B cell (primary cell): ENCODE measurements at regions not wholly inside any gene's neighbourhood (a gene's known extent, or its start where the extent isn't known, plus 50 kb on each side); places are given as distances from the start of the nearest gene placed in this dataset.

Experiments used
- ATAC-seq: fragments of 200-7000 bp; cut with Tn5 transposase; one replicate; pipeline ENCODE4 v1.10.0; 2021; ENCODE audit warnings: low read depth, mild to moderate bottlenecking, moderate number of reproducible peaks, moderate library complexity
- CTCF ChIA-PET: fragments of 350-600 bp; sonication (Branson Sonifier 250); formaldehyde crosslinking; loops from one replicate; lab custom pipeline; 2021; ENCODE audit warnings: antibody characterized with exemption, inconsistent platforms; lab: Charles Lee
- POLR2A ChIA-PET: fragments of 350-600 bp; sonication (Branson Sonifier 250); formaldehyde crosslinking; loops from one replicate; lab custom pipeline; 2021; ENCODE audit warnings: antibody characterized with exemption; lab: Charles Lee
- DNase-seq: peaks from one replicate; pipeline ENCODE4 v3.0.0; 2013
- H2AFZ ChIP-seq: 2 replicates; pipeline ENCODE4 v1.6.1; 2012; ENCODE audit warnings: mild to moderate bottlenecking, low read depth, low read length; ENCODE audit not compliant: insufficient read depth, poor library complexity, severe bottlenecking
- H3K27ac ChIP-seq, 2 donors: 1 replicate in 1 of 2; 2 replicates in 1 of 2; pipeline ENCODE4 v1.5.1; 2012 to 2013; ENCODE audit warnings: low read length in 2 of 2, mild to moderate bottlenecking in 2 of 2, moderate library complexity in 1 of 2
- H3K27me3 ChIP-seq, 4 experiments: fragments of 200-600 bp in 1 of 4; sonication (generic) in 1 of 4; replicated peaks in 1 of 4; 1 replicate in 2 of 4; 2 replicates in 2 of 4; pipeline versions ENCODE4 v1.6.1 to v1.7.0; 2013 to 2016; ENCODE audit warnings: low read length in 3 of 4, mild to moderate bottlenecking in 2 of 4, mixed read lengths in 1 of 4, moderate library complexity in 1 of 4; ENCODE audit not compliant: insufficient read depth in 4 of 4, control insufficient read depth in 3 of 4; ENCODE audit errors: control extremely low read depth in 1 of 4
- H3K36me3 ChIP-seq, 2 experiments: replicated peaks in 1 of 2; 1 replicate in 1 of 2; 2 replicates in 1 of 2; pipeline versions ENCODE4 v1.6.1 to v1.7.1; 2013; ENCODE audit warnings: low read length in 1 of 2; ENCODE audit not compliant: insufficient read depth in 2 of 2, control insufficient read depth in 1 of 2; ENCODE audit errors: control extremely low read depth in 1 of 2, extremely low read depth in 1 of 2
- H3K4me1 ChIP-seq, 2 donors: fragments of 200-600 bp in 1 of 2; sonication (generic) in 1 of 2; 1 replicate in 1 of 2; 2 replicates in 1 of 2; pipeline versions ENCODE4 v1.5.1 to v1.6.1; 2013 to 2017; ENCODE audit warnings: low read length in 2 of 2; ENCODE audit not compliant: control insufficient read depth in 2 of 2, insufficient read depth in 2 of 2
- H3K4me2 ChIP-seq: replicated peaks from 2 replicates; pipeline ENCODE3; 2012; ENCODE audit warnings: mild to moderate bottlenecking, low read depth, low read length; ENCODE audit not compliant: poor library complexity, severe bottlenecking
- H3K4me3 ChIP-seq, 5 experiments: fragments of 200-600 bp in 1 of 5; sonication (generic) in 1 of 5; 1 replicate in 3 of 5; 2 replicates in 2 of 5; pipeline versions ENCODE4 v1.5.1 to v1.7.0; 2011 to 2016; ENCODE audit warnings: low read length in 4 of 5, mild to moderate bottlenecking in 4 of 5, low read depth in 2 of 5, control low read depth in 1 of 5, moderate library complexity in 1 of 5; ENCODE audit not compliant: insufficient read depth in 1 of 5; ENCODE audit errors: control extremely low read depth in 1 of 5, extremely low read depth in 1 of 5
- H3K79me2 ChIP-seq: fragments of 200-600 bp; sonication (generic); one replicate; pipeline ENCODE4 v1.6.0; 2016; ENCODE audit warnings: low read length; ENCODE audit not compliant: control insufficient read depth, insufficient read depth
- H3K9ac ChIP-seq: fragments of 200-600 bp; sonication (generic); 2 replicates; pipeline ENCODE4 v1.6.1; 2017; ENCODE audit warnings: mild to moderate bottlenecking, low read length, moderate library complexity
- H3K9me3 ChIP-seq, 3 donors: one replicate each; pipeline versions ENCODE4 v1.6.1 to v1.7.1; 2013; ENCODE audit warnings: low read length in 2 of 3; ENCODE audit not compliant: control insufficient read depth in 2 of 3, insufficient read depth in 1 of 3; ENCODE audit errors: control extremely low read depth in 1 of 3
- H4K20me1 ChIP-seq: 2 replicates; pipeline ENCODE4 v1.6.0; 2012; ENCODE audit warnings: mild to moderate bottlenecking, low read length; ENCODE audit not compliant: insufficient read depth, control insufficient read depth, poor library complexity, severe bottlenecking
- H3K27ac Mint-ChIP-seq: one replicate; pipeline ENCODE4 v1.8.0; 2021; ENCODE audit warnings: mixed read lengths
- H3K27me3 Mint-ChIP-seq: one replicate; pipeline ENCODE4 v1.8.0; 2021; ENCODE audit warnings: mixed read lengths
- H3K4me1 Mint-ChIP-seq: one replicate; pipeline ENCODE4 v1.8.0; 2021; ENCODE audit warnings: mixed read lengths
- H3K4me3 Mint-ChIP-seq: one replicate; pipeline ENCODE4 v1.8.0; 2021; ENCODE audit warnings: mixed read lengths
- H3K9me3 Mint-ChIP-seq: one replicate; pipeline ENCODE4 v1.8.0; 2022; ENCODE audit warnings: mixed read lengths; ENCODE audit not compliant: insufficient read depth
- CTCF ChIP-seq: fragments of 200-600 bp; IDR thresholded peaks from one replicate; pipeline ENCODE4 v1.8.0; 2022; ENCODE audit warnings: antibody characterized with exemption, mild to moderate bottlenecking
- EZH2 ChIP-seq: IDR thresholded peaks from 2 replicates; pipeline ENCODE4 v1.6.1; 2012; ENCODE audit warnings: borderline replicate concordance, low read depth, mild to moderate bottlenecking, moderate library complexity, low read length; ENCODE audit not compliant: insufficient read depth, poor library complexity, severe bottlenecking
- whole genome bisulfite sequencing: methylation state at CpG from one replicate; pipeline ENCODE4 v1.1.5; 2013; ENCODE audit warnings: missing lambda C conversion rate; ENCODE audit not compliant: insufficient coverage; 5-methylcytosine and 5-hydroxymethylcytosine counted together
- intact Hi-C: fragments of 100-400 bp; cut with micrococcal nuclease; formaldehyde crosslinking; loops from one replicate; pipeline ENCODE4 v1.10.0; 2022

DNA sequence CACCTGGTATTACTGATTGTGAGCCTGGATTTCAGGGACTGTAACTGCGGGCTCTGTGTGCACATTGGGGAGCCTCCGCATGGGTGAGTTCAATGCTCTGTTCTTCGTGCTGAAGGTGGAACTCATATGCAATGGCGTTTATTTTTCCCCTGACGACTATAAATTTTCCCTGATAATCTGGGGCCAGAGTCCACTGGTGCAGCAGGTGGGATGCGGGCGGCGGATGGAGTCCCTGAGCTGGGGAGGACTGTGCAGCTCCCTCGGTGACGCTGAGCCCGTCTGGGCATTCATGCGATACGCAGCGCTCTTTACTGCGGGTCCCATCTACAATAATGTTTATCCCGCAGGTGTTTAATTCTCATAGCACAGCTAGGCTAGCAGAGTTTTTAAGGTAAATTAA, 181.6 kb upstream of the ALKAL2 start:
- Histone ChIP-seq H3K27me3 (peaks cover 0 to 22% (median 3%) of the 10 kb centered on the region in 4 experiments), H3K4me2 (no peak overlapping the region), H2AFZ (no peak overlapping the region), H3K4me1 (peaks cover 23 to 26% of the 10 kb centered on the region in 2 donors), H3K36me3 (no peaks in the 10 kb centered on the region), H3K27ac (no peak overlapping the region), H3K4me3 (no peak overlapping the region), H3K9me3 (peaks cover 5 to 24% (median 9%) of the 10 kb centered on the region in 3 donors), H4K20me1 (no peaks in the 10 kb centered on the region), H3K9ac (no peak overlapping the region), H3K79me2 (no peaks in the 10 kb centered on the region)
- Mint-ChIP-seq H3K4me3 (no peak overlapping the region), H3K4me1 (peaks cover 32% of the 10 kb centered on the region), H3K9me3 (no peaks in the 10 kb centered on the region), H3K27me3 (peaks cover 20% of the 10 kb centered on the region), H3K27ac (no peak overlapping the region)
- DNase-seq, result no peak
- 97% methylated on average over 9 of the region's 16 CpGs for WGBS
- ChIA-PET POLR2A (no interaction called here), CTCF (no interaction called here)
- no peak for TF ChIP-seq EZH2
- no peak for TF ChIP-seq CTCF
- intact Hi-C loops, result loop anchor here (10.0 kb wide), 2 partner anchors 165 to 205 kb away; partner anchors contain the start of genes ACP1 and SH3YL1
- no peak for ATAC-seq

DNA sequence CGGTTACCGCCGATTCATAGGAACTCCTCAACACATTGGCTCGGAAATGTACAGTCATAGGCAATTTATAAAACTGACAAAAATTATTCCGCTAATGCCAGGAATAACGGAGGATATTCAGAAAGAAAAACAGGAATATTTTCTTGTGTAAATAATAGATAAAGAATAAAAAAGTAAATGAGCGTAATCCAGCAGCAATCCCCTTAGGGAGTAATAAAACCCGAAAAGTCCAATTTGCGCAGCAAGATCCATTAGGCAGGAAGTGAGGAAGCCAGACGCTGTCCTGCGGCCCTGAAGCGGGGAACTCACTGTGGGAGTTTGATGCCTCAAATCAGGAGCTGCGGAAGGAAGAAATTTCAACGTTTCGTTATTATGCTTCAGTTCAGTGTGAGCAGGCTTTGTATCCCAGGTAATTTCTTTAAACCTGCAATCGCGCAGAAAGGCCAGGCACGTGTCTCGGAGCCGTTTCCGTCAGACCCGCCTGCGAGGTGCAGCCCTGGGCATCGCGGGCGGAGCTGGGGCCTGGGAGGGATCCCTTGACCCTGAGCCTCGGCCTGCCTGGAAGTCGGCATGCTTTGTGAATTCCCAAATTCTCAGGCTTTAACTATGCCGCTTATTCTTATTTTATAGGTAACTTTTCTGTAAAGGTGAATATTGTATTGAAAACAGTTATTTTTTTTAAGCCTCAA, 180.9 kb upstream of the ALKAL2 start:
- Histone ChIP-seq H4K20me1 (no peaks in the 10 kb centered on the region), H2AFZ (peak overlapping the region; percentile 73), H3K4me3 (peak overlapping the region in 4 of 5 experiments; percentile 35 to 49 (median 42)), H3K4me1 (peaks cover 30 to 33% of the 10 kb centered on the region in 2 donors), H3K27me3 (peaks cover 0 to 22% (median 3%) of the 10 kb centered on the region in 4 experiments), H3K9me3 (peaks cover 6 to 27% (median 9%) of the 10 kb centered on the region in 3 donors), H3K4me2 (peak overlapping the region; percentile 74), H3K27ac (no peak overlapping the region), H3K9ac (peak overlapping the region; percentile 40), H3K79me2 (no peaks in the 10 kb centered on the region), H3K36me3 (no peaks in the 10 kb centered on the region)
- ChIA-PET POLR2A (no interaction called here), CTCF (no interaction called here)
- ATAC-seq (no peak), DNase-seq (no peak)
- WGBS, result 49% methylated on average over 21 of the region's 29 CpGs
- Mint-ChIP-seq H3K4me1 (peaks cover 33% of the 10 kb centered on the region), H3K27me3 (peaks cover 20% of the 10 kb centered on the region), H3K9me3 (no peaks in the 10 kb centered on the region), H3K27ac (no peak overlapping the region), H3K4me3 (peak overlapping the region; percentile 63)
- intact Hi-C loops, result loop anchor here (10.0 kb wide), 2 partner anchors 166 to 204 kb away; partner anchors contain the start of genes ACP1 and SH3YL1
- TF ChIP-seq CTCF (no peak), EZH2 (no peak)
